Cardiac fibroblast (primary cell): ENCODE measurements at regions not wholly inside any gene's neighbourhood (a gene's known extent, or its start where the extent isn't known, plus 50 kb on each side); places are given as distances from the start of the nearest gene placed in this dataset.
A peak's percentile ranks its signal among the peaks of the same experiment; 100 is the strongest.

ENCODE experiments used
- DNase-seq, 2 donors: peaks; one replicate each; pipeline versions ENCODE4 v3.0.0 to v3.0.0-alpha.2; 2010; ENCODE audit warnings: low read depth in 2 of 2
- H3K4me3 ChIP-seq, 2 donors: replicated peaks in 1 of 2; 1 replicate in 1 of 2; 2 replicates in 1 of 2; pipeline ENCODE4 v1.5.1; 2011; ENCODE audit warnings: low read depth in 2 of 2, low read length in 2 of 2, mild to moderate bottlenecking in 2 of 2, moderate library complexity in 1 of 2
- TF ChIP-seq, protein P1 (sequence below): IDR thresholded peaks from one replicate; pipeline ENCODE4 v1.5.1; 2011; ENCODE audit warnings: low read depth, mild to moderate bottlenecking, low read length, inconsistent platforms

DNA sequence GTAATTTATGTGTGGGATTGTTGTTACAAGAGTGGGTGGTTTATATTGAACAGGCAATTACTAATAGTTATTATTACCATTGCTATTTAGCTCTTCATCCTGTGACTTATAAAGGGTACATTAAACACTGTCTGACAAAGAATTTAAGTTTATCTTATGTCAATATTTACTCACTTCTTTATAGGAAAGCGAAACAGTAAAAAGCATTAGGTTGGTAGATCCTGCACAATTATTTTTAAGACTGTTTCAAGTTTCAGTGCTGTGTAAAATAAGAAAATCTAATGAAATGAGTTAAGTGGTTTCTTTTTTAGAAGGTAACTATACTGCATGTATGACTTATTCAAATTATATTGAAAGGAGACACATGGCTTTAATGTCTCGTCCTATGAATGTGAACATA, 135.8 kb upstream of the MAP3K7 start:
- TF ChIP-seq, protein P1, sequence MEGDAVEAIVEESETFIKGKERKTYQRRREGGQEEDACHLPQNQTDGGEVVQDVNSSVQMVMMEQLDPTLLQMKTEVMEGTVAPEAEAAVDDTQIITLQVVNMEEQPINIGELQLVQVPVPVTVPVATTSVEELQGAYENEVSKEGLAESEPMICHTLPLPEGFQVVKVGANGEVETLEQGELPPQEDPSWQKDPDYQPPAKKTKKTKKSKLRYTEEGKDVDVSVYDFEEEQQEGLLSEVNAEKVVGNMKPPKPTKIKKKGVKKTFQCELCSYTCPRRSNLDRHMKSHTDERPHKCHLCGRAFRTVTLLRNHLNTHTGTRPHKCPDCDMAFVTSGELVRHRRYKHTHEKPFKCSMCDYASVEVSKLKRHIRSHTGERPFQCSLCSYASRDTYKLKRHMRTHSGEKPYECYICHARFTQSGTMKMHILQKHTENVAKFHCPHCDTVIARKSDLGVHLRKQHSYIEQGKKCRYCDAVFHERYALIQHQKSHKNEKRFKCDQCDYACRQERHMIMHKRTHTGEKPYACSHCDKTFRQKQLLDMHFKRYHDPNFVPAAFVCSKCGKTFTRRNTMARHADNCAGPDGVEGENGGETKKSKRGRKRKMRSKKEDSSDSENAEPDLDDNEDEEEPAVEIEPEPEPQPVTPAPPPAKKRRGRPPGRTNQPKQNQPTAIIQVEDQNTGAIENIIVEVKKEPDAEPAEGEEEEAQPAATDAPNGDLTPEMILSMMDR = no peak

DNA sequence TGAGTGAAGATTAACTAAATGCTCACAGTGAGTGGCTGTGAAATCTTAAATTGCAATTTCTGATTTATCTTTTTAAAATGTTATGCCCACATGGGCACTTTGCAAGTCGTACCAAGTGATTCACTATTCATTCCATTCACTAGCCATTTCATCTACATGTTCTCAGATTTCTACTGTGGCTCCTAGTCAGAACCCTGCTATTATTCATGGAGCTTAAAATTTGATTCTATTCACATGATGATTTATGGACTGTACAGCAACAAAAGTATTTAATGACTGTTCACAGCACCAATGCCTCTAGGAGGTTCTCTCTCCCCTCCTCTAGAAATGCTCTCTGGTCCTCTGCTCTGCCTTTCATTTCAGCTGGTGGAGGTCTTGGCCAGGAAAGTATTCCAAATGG, 133.5 kb upstream of the MAP3K7 start:
- no peak overlapping the region for H3K4me3 ChIP-seq
- no peak for DNase-seq
- TF ChIP-seq, protein P1 = no peak

More for the DNA sequence above, 135.8 kb upstream of the MAP3K7 start:
- no peak for DNase-seq
- H3K4me3 ChIP-seq = no peak overlapping the region

DNA sequence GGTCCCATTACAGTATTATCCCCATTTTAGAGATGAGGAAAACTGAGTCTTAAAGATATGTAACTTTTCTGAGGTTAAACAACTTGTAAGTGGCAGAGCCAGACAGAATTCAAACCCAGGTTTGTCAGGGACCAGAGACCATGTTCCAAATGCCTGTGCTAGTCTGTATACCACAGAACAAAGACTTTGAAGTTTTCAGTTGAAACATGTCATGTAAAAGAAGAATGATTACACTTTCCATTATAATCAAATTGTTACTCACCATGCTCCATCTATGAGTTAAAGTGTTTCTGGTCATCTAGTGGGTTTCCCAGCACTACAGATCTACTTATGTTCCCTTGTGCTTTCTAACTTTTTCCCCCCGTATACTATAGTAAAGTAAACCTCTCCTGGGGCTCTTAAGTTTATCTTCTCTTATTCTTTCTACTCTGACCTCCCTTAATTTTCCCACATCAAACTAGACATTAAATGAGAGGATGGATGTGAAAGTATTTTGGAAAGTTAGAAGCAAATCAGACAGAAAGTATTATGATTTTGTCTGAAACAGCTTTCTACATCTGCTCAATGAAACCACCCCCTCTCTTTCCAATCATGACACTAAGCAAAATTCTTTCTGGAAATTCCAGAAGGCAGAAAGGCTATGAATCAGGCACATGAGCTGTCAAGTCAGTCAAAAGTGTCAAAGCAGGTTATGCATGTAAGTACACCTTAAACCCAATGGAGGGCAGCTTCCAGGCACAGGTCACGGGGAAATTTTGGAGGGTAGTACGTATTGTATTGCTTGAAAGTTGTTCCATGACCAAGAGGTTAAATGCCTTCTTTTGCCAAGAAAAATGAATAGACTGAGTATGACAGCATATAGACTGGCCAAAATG, 132.7 kb upstream of the MAP3K7 start:
- no peak for DNase-seq

DNA sequence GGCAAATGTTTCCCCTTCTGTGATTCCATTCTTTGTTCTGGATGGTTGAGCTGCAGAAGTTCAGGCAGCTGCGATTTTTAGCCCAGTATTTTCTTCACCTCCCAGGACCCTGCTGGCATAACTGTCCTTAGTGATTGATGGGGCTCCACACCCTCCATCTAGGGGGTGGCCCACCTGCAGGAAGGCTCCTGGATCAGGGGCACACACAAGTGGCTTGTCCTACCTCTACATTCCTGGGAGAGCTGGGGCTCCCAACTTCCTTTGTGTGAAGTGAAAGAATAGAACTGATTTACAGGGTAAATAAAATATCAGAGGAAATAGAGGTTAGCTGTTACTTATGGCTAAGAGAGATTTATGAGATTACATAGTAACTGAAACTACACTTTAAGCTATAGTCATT, 129.5 kb upstream of the MAP3K7 start:
- TF ChIP-seq, protein P1 = no peak
- H3K4me3 ChIP-seq = no peak overlapping the region
- DNase-seq = no peak

More for the DNA sequence above, 132.7 kb upstream of the MAP3K7 start:
- H3K4me3 ChIP-seq = no peak overlapping the region
- TF ChIP-seq, protein P1 = no peak

DNA sequence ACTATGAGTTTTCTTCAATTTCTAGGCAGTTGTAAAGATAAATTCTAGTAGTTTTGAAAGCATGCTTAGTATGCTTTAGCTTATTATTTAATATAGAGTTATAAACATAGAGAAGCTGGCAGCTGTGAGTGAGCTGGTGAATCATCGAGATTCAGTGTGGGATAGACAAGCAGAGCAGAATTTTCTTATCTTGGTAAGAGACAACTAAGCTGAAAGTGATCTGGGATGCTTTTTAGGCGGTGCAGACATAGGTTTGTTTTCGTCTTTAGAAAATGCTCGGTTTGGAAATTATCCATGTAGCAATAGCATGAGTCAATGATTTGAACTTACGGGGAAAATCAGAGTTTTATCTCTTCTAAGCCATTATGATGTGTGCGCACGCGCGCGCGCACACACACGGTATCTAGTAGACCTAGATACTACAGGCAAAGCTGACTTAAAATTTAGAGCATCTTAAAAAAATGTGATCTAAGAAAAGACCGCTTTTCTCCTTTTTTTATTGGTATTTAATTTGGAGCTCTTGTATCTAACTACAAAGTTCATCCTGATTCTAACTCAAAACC, 128.3 kb upstream of the MAP3K7 start:
- TF ChIP-seq, protein P1 = no peak
- H3K4me3 ChIP-seq = no peak overlapping the region
- DNase-seq = peak; percentile 7 to 14

DNA sequence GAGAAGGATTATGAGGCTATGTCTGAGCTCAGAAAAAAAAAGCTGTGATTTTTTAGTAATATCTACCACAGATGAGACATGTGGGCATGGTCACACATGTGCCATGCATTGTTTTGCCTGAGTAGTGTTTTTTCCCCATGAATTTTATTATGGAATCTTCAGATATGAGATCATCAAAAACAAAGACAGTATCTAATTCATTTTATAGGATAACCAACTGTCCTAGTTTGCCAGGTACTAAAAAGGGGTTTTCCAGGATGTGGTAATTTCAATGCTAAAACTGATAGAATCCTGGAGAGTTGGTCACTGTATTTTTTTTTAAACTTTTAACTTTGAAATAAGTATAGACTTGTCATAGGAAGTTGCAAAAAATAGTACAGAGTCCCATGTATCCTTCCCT, 127.4 kb upstream of the MAP3K7 start:
- no peak overlapping the region for H3K4me3 ChIP-seq
- peak in 1 of 2 donors; percentile 9 for DNase-seq
- TF ChIP-seq, protein P1 = no peak
